ENCODE measurements at regions not wholly inside any gene's neighbourhood (a gene's known extent, or its start where the extent isn't known, plus 50 kb on each side); places are given as distances from the start of the nearest gene placed in this dataset.

- no peaks in the 10 kb centered on the region for H3K27me3 ChIP-seq
- TF ChIP-seq, protein P1, sequence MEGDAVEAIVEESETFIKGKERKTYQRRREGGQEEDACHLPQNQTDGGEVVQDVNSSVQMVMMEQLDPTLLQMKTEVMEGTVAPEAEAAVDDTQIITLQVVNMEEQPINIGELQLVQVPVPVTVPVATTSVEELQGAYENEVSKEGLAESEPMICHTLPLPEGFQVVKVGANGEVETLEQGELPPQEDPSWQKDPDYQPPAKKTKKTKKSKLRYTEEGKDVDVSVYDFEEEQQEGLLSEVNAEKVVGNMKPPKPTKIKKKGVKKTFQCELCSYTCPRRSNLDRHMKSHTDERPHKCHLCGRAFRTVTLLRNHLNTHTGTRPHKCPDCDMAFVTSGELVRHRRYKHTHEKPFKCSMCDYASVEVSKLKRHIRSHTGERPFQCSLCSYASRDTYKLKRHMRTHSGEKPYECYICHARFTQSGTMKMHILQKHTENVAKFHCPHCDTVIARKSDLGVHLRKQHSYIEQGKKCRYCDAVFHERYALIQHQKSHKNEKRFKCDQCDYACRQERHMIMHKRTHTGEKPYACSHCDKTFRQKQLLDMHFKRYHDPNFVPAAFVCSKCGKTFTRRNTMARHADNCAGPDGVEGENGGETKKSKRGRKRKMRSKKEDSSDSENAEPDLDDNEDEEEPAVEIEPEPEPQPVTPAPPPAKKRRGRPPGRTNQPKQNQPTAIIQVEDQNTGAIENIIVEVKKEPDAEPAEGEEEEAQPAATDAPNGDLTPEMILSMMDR (IDR thresholded peaks at IDR 0.05) = no peak
- intact Hi-C loops (cut with DNase I) = no loop called here
- 49 to 51% methylated on average over 2 of the region's 2 CpGs for WGBS, 2 donors
- no peaks in the 10 kb centered on the region for H3K36me3 ChIP-seq
- ATAC-seq (no peak), FAIRE-seq (no peak), DNase-seq (no peak)
- no peaks in the 10 kb centered on the region for H3K4me1 ChIP-seq
- H3K4me3 ChIP-seq = no peak overlapping the region
- no peak overlapping the region for H3K27ac ChIP-seq
- H3K9me3 ChIP-seq = no peaks in the 10 kb centered on the region
Observed at GRCh38 chr14:42523666-42524065, 917.0 kb downstream of the LRFN5 start.

DNA sequence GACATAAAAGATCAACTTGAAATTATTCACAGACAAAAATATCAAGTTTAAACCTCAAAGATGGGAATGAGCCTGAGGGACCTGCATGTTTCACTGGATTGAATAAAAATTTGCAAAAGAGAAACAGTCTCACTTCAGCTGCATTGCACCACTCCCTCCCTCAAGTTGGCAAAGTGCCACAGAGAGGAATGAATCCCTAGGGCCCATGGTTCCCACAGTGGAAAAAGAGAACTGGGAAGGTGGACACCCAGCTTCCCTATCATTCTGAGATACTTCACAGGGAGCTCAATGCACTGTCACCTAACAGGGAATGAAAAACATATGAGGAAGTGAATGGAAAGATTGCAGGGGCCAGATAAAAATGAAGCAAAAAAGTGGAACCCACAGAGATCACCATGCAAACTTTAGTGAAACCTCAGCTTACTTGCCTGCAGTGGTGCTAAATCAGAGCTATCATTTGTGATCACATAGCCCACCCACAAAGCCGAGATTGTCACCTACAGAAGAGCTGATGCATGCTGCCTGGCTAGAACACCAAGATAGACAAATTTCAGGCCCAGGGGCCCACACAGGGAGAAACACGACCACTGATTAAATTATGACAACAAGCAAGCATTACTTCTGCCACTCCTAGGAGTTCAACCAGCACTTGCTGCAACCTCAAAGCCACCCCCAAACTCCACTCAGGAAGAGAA lies 911.3 kb downstream of the LRFN5 start:
- DNase-seq = no peak
- no peak for ATAC-seq
- no peak overlapping the region for H3K4me3 ChIP-seq
- TF ChIP-seq, protein P1 (IDR thresholded peaks at IDR 0.05) = no peak
- WGBS, 2 donors = 44 to 54% methylated on average over 2 of the region's 2 CpGs
- H3K4me1 ChIP-seq = no peaks in the 10 kb centered on the region
- no peaks in the 10 kb centered on the region for H3K36me3 ChIP-seq
- no peaks in the 10 kb centered on the region for H3K27me3 ChIP-seq
- intact Hi-C loops (cut with DNase I) = no loop called here
- no peak overlapping the region for H3K27ac ChIP-seq
- FAIRE-seq = no peak
- no peaks in the 10 kb centered on the region for H3K9me3 ChIP-seq

DNA sequence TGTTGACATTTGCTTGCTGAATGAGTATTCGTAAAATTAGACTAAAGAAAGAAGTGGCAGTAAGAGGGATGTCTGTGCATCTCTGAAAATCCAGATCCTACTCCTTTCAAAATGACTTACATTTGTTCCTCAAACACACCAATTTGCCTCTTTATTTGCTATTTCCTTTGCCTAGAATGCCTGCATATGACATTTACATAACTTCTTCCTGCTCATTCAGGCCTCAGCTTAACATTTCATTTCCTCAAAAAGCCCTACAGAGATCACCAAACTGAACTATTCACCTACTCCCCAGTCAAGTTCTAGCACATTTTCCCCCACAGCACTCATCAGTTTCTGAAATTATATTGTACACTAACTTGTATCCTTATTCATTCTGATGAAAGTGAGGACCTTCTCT lies 907.2 kb downstream of the LRFN5 start:
- no peaks in the 10 kb centered on the region for H3K9me3 ChIP-seq
- H3K4me1 ChIP-seq = no peaks in the 10 kb centered on the region
- DNase-seq = no peak
- WGBS, 2 donors = 67 to 74% methylated on average over 1 of the region's 1 CpG
- no peak for ATAC-seq
- no peak overlapping the region for H3K27ac ChIP-seq
- H3K27me3 ChIP-seq = no peaks in the 10 kb centered on the region
- H3K4me3 ChIP-seq = no peak overlapping the region
- TF ChIP-seq, protein P1 (IDR thresholded peaks at IDR 0.05) = no peak
- no peak for FAIRE-seq
- H3K36me3 ChIP-seq = no peaks in the 10 kb centered on the region
- intact Hi-C loops (cut with DNase I) = no loop called here

- Histone ChIP-seq H3K9me3 (no peaks in the 10 kb centered on the region), H3K4me3 (no peak overlapping the region), H3K27me3 (no peaks in the 10 kb centered on the region), H3K27ac (no peak overlapping the region), H3K36me3 (no peaks in the 10 kb centered on the region), H3K4me1 (no peaks in the 10 kb centered on the region)
- DNase-seq = no peak
- WGBS, 2 donors = 49 to 77% methylated on average over 1 of the region's 1 CpG
- ATAC-seq = no peak
- TF ChIP-seq, protein P1 (IDR thresholded peaks at IDR 0.05) = no peak
- no peak for FAIRE-seq
- intact Hi-C loops (cut with DNase I) = no loop called here
Observed at GRCh38 chr14:42510071-42510470, 903.4 kb downstream of the LRFN5 start.

DNA sequence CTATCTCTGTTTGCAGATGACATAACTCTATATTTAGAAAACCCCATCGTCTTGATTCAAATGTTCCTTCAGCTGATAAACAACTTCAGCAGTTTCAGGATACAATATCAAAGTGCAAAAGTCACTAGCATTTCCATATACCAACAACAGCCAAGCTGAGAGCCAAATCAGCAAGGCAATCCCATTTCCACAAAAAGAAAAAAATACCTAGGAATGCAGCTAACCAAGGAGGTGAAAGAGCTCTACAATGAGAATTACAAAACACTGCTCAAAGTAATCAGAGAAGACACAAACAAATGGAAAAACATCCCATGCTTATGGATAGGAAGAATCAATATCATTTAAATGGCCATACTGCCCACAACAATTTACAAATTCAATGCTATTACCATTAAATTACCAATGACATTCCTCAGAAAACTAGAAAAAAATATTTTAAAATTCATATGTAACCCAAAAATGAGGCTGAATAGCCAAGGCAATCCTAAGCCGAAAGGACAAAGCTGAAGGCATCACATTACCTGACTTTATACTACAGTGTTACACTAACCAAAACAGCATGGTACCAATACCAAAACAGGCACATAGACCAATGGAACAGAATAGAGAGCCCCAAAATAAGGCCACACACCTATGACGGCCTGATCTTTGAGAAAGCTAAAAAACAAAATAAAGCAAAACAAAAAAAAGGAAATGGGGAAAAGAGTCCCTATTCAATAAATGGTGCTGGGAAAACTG lies 901.7 kb downstream of the LRFN5 start:
- TF ChIP-seq, protein P1 (IDR thresholded peaks at IDR 0.05) = no peak
- H3K9me3 ChIP-seq = no peaks in the 10 kb centered on the region
- no peak for DNase-seq
- H3K4me3 ChIP-seq = no peak overlapping the region
- no peaks in the 10 kb centered on the region for H3K4me1 ChIP-seq
- WGBS, 2 donors = 46 to 63% methylated on average over 3 of the region's 3 CpGs
- no peak for FAIRE-seq
- H3K36me3 ChIP-seq = no peaks in the 10 kb centered on the region
- no peak for ATAC-seq
- no peak overlapping the region for H3K27ac ChIP-seq
- H3K27me3 ChIP-seq = no peaks in the 10 kb centered on the region
- intact Hi-C loops (cut with DNase I) = no loop called here

Data from pancreas (tissue), 10 donors.